ENCODE measurements at regions not wholly inside any gene's neighbourhood (a gene's known extent, or its start where the extent isn't known, plus 50 kb on each side); places are given as distances from the start of the nearest gene placed in this dataset.
"Not testable (repeated sequence)": the region's sequence is repeated elsewhere in the genome, so short reads cannot be mapped to it uniquely, and the experiment has no call there.

DNA sequence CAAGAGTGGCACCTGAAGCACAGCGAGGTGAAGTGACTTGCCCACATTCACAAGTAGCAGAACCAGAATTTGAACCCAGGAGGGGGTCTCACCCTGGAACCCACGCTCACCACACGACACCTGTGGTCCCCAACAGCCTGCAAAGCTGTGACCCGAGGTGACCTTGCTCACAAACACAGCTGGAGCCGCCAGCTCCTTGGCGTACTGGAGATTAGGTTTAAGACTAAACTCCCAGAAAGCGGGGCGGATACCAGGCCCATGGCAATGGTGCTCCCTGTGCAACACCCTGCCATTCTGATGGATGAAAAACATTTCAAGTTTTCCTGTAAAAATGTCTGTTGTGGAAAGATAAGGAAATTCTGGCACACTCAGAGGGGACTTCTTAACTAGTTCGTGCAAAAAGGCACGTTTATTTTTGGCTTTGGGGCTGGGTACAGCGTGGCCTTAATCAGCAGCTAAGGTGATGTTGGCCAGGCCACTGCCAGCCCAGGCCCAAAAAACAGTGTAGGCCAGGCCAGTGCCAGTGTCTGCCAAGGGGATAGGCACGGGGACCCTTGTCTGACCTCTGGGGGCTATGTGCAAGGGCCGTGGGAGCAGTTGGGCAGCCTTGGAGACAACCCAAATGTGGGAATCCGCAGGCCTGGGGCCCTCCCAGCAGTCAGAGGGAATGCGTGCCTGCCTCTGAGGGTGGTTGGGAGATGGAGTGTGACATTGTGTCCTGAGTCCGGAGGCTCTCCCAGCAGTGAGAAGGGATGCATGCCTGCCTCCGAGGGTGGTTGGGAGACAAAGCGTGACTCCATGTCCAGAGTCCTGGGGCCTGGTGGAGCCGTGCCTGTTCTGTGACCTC is 185.0 kb upstream of the HS6ST1 start:
- in situ Hi-C loops (cut with MboI; ENCODE audit: low sequenced_read_pairs), result no loop called here

DNA sequence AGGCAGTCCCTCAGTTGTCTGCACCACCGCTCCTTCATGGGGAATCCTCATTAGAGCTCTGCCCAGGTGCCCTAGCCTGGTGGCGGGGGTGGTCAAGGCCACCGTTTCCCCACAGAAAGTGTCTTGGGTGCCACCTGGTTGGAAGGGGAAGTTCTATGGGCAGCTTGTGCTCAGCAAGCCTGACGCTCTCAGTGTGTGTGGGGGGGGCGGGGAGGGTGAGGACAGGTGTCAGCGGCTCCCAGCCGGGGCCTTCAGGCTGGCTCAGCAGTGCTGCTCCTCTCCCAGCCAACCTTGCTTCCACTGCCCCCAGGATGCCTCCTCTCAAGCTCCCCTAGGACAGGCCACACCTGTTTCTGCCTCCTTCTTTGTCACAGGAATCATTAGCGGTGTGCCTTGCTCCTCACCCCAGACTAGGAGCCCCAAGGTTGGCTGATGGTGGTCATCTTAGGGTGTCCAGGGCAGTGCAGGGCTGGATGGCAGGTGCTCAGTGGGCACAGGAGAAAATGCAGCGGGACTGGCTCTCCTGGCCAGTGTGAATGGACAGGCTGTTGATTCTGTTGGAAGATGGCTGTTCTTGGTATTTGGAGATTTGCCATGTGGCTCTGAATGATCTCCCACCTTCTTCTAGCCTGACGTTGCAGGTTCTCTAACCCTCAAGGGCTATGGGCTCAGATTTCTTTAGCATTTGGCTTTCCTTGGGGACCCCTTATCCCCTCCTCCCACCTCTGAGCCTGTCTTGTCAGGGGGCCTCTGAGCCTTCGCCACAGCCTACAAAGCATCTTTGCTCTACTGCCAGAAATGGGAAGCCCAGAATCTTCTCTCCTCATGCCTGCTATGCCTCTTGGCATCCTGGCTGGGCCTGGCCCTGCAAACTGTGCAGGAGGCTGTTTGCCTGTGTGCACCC is 185.8 kb upstream of the HS6ST1 start:
- in situ Hi-C loops (cut with MboI; ENCODE audit: low sequenced_read_pairs), result no loop called here

DNA sequence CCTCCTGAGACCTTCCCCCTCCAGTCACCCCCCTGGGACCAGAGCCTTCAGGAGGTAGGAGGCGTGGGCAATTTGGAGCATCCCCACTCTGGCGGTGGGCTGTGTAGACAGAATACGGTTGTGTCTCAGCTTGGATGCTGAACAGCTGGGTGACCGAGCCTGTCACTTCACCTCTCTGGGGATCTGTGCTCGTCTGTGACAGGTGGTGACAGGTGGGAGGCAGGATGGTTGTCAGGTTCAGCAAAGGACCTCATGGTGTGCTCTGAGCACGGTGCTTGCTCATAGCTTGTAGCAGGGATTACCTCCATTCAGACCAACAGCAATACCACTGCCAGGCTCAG is 186.5 kb upstream of the HS6ST1 start:
- in situ Hi-C loops (cut with MboI; ENCODE audit: low sequenced_read_pairs), result no loop called here

DNA sequence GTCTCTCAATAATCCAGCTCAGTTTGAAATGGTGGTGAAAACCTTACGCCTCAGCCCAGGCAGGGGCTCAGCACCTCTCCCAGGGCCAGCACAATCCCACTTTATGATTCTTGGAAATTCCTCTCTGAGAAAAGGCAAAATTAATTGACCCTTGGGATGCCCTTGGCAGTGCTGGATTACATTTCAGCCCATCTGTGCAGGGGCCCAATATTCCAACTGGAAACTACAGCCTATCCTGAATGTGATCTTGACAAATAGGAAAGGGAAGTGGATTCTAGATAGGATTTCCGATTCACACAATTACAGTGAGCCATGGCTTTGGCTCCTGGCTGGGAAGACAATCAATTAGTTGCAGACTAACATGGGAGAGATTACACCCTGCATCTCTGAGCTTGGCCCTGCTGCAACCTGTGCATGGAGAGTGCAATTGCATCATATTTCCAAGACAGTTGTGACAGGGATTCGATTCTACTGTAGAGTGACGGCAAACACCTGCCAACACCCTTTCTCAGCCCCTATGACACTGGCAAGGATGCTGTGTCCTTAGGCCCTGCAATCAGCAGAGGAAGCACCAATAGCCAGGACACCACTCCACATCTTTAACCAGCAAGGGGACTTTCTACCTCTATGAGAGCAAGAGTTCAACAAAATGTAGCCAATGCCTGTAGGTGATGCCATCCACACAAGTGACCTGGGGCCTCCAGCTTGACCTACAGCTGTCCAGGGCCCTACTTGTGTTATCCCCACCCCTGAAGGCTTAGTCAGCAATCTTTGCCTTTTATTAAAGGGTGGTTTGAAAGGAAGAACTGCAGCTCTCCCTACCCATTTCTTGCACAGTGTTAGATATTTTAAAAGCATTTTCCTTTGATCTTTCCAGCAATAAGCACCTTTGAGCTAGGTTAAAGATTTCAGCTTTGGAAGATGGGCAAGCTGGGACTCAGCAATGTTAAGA is 187.2 kb upstream of the HS6ST1 start:
- in situ Hi-C loops (cut with MboI; ENCODE audit: low sequenced_read_pairs), result no loop called here

DNA sequence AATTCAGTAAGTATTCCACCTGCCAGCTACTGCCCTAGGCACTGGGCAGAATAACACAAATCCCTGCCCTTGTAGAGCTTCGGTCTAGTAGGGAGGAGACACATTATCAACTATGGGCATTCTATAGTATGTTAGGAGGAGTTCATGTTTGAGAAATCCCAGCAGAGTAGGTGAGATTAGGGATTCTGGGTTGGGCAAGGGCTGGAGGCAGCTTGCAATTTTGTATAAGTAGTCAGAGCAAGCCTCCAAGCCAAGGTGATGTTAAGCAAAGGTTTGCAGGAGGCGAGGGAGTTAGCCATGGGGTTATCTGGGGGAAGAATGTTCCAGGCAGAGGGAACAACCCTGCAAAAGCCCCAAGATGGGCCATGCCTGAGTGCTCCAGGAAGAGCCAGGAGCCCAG is 187.9 kb upstream of the HS6ST1 start:
- in situ Hi-C loops (cut with MboI; ENCODE audit: low sequenced_read_pairs), result no loop called here

DNA sequence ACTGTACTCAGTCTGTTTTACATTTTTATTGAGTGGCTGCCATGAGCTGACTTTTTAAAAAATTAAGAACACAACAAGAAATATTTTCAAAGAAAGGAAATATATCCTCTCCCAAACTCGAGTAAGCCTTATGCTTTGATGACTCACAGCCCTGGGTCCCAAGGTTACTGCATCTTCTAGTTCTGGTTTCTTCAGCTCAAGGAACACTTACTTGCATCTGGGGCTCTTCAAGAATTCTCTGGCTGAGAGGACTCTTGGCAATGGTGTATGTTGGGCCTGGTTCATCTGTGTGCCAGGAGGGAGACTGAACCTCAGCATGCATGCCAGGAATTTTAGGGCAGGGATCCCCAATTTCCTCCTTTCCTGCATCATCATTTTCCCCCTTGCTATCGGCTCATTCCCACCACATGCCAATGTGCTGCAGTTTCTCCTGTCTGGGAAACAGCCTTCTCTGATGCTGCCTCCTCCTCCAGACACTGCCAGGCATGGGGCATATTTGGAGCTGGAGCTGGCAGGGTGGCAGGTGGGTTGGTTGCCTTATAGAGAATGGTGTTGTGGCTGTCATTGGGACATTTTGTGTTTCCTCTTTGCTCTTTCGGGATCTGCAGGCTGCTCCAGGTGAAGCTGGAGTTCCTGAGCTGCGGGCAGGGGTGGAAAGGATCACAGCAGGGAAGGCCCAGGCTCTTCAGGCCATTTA is 192.2 kb upstream of the HS6ST1 start:
- in situ Hi-C loops (cut with MboI; ENCODE audit: low sequenced_read_pairs), result no loop called here

DNA sequence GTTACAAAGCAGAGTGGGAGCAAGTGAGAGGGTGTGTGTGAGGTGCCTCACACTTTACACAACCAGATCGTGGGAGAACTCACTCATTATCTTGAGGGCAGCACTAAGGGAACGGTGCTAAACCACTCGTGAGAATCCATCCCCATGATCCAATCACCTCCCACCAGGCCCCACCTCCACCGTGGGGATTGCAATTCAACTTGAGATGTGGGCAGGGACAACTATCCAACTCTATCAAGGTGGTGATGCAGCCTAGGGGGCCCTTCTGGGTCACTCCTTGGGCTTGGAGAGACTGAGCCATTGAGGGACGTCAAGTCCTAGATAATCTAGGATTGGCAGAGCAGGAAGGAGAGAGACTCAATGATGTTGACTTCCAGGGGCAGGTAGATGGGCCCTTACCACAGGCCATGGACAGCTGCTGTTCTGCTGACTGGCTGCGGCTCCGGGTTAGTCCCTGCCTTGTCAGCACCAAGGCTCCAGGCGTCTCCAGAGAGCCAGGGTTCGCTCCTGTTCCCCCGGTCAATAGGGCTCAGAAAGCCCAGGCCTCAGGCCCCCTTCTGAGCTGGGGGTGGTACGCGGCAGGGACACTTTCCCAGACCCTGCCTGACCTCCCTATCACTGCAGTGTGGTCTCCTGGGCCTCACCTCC is 193.2 kb upstream of the HS6ST1 start:
- in situ Hi-C loops (cut with MboI; ENCODE audit: low sequenced_read_pairs), result no loop called here

DNA sequence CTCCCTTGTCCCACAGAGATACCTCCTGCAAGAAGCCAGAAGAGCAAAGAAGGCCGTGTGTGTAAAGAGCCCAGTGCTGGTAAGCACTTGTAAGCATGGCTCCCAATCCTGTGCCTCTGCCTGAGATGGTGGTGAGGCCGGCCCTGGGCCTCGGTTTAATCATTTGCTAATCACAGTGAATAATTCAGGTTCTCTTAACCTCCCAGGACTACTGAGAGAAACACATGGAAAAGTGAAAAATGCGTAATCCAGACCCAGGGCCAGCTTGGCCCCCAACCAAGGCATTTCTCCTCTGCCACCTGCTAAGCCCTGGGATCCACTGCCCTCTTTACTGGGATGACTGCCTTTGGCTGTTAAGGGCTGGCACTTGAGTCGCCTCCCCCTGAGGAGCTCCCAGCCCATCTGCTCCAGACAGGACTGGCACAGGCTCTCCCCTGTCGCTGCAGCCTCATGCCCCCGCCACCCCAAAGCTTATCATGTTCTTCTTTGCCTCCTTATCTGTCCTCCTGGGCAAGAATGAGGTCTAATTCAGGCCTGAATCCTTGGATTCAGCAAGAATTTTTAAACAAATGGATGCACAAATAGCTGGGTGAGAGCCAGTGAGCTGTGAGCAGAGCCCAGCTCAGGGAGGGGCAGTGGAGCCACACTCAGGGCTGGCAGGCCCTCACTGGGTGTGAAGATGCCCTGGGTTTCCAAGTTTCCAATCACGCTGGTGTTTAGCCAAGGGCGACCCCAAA is 193.9 kb upstream of the HS6ST1 start:
- in situ Hi-C loops (cut with MboI; ENCODE audit: low sequenced_read_pairs), result no loop called here

DNA sequence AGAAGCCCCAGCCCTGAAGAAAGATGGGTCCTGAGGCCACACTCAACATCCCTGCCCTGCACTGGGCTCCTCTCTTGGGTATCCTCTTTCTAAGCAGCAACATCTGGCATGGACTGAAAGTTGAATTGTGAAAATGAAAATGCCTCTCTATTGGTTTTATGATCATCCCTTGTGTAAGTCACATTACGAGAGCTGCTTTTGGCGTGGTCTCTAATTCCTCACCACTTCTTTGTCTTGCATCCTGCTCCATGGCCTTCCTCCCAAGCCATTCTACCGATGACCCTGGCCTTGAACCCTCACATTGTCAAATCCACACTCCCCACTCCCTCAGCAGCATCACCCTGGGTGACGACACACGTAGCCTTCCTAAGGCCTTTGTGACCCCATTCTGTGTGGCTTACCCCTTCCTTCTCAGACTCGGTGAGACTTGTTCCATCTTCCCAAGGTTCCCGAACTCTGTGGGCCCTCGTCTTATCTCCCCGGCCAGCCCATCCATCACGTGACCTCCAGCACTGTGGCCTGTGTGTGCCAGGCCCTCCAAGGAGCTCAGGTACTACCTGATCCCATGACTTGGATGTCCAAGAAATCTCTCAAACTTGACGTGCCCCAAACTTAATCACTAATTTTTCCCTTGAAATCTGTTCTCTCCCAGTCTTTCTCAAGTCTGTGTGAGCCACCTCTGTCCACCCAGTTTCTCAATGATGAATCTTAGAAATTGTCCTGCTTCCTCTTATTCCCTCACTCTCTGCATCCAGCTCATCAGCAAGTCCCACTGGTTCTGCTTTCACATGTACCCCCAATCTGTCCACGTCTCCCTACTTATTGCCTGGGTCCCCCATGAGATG is 194.7 kb upstream of the HS6ST1 start:
- in situ Hi-C loops (cut with MboI; ENCODE audit: low sequenced_read_pairs), result no loop called here

DNA sequence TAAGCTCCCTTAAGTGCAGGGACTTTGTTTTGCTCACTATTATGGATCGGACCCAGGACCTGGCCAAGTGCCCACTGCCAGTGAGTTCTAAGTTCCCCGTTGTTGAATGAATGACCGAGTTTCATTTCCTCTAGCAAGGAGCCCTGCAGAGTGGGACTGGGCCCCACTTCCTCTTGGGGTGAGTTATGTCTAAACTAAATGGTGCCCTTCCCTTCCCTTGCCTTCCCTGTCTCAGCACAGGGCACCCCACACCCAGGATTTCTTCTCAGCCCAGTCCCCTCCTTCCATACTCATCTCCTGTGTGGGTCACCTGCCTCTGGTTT is 195.3 kb upstream of the HS6ST1 start:
- in situ Hi-C loops (cut with MboI; ENCODE audit: low sequenced_read_pairs), result no loop called here

DNA sequence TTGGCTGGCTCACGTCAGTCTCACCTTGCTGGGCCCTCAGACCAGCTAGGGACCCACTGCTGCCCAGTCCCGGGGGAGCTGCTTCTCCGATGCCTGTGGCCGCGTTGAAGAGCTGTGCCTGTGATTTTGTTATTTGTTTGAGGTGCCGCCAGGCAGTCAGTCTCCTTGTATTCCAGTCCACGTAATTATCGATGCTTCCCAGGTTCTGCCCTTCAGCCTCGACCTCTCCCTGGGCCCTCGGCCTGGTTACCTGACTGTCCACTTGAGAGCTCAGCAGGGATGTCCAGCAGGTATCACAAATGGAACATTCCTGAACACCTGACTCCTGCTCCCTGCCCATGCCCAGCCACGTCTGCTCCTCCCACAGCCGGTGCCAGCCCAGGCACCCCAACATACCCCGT is 195.9 kb upstream of the HS6ST1 start:
- in situ Hi-C loops (cut with MboI; ENCODE audit: low sequenced_read_pairs), result no loop called here

DNA sequence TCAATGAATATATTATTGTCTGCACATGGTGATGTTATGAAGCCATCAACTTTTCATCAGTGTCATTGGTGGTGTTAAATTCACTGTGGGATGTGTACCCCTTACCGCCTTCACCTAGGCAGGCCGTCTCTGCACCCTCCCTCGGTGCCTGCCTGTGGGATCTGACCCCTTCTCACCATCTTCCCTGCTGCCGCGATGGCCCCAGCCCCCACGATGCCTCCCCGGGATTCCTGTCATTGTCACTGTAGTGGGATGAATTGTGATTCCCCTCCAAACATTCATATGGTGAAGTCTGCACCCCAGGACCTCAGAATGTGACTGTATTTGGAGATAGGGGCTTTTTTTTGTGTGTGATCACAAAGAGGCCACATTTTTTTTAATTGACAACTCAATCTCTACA is 198.3 kb upstream of the HS6ST1 start:
- in situ Hi-C loops (cut with MboI; ENCODE audit: low sequenced_read_pairs), result no loop called here

DNA sequence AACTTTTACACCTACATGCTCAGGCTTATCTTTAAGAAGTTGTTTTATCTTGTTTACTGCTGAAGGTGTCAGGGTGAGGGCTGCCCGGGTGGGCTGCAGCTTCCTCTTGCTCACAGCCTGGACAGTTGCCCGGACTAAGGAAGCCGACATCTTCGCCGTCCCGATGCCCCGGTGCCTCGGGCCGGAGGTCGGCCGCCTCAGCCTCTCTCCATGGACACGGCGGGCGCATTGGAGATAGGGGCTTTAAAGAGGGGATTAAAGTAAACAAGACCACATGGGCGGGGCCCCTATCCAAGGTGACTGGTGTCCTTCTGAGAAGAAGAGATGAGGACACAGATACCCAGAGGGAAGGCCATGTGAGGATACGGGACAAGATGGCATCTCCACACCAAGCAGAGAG is 200.4 kb upstream of the HS6ST1 start:
- in situ Hi-C loops (cut with MboI; ENCODE audit: low sequenced_read_pairs), result not testable (repeated sequence)

DNA sequence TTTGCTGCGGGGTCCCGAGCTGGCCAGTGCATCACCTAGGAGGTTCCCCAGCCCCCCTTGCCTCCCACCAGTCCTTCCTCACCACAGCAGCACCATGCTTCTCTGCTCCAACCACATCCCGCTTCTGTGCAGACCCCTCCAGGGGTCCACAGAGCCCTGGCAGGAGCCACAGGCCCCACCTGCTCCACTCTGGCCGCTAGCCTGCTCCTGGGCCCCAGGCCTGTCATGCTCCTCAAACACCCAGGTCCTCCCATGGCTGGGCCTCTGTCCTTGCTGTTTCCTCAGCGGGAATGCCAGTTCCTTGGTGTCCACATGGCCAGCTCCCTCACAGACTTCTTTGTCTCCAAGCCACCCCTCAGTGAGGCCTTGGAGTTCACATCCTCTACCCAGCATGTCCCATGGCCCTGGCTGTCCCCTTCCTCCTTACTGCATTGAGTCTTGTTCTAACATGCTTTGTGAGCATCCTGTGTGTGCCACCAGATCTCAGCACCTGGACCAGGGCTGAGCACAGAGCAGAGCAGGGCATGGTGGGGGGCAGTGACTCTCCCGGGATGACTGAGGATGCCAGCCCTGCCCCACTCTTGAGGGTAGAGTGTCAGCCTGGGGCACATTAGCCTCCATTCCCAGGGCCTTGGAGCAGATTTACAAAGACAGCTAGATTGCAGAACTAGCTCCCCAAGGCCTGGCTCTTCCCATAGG is 201.0 kb upstream of the HS6ST1 start:
- in situ Hi-C loops (cut with MboI; ENCODE audit: low sequenced_read_pairs), result no loop called here

DNA sequence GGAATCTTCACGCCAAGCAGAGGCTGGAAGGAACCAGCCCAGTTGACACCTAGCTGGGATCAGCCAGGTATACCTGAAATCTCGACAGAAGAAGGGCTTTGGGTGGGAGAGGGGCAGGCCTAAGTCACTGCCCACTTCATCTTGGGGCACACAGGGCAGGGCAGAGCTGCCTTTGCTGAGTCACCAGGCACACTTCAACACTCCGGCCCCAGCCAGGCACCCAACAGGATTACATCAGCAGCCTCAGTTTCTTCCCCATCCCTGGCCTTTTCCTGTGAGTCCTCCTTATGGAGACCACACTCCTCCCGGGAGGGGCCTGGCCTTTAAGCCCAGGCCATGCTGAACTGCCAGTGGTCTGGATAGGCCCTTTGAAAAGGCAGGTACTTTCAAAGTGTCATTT is 201.7 kb upstream of the HS6ST1 start:
- in situ Hi-C loops (cut with MboI; ENCODE audit: low sequenced_read_pairs), result no loop called here

DNA sequence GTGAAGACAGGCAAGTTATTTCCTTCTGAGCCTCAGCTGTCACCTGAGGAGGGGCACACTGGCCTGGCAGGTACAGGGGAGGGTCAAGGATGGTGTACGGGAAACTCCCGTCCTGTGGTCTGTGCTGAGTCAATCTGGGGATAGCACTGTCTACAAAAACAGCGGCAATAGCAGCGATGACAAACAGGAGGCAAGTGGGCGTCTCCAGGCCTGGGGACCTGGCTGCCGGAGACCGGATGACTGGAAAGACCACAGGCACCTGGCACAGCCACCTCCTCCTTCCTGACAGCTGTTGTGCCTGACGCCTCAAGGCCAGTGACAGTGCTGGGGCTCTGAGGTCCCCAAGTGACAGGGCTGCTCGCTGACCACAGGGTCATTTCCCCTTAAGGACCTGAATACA is 202.1 kb upstream of the HS6ST1 start:
- in situ Hi-C loops (cut with MboI; ENCODE audit: low sequenced_read_pairs), result no loop called here

DNA sequence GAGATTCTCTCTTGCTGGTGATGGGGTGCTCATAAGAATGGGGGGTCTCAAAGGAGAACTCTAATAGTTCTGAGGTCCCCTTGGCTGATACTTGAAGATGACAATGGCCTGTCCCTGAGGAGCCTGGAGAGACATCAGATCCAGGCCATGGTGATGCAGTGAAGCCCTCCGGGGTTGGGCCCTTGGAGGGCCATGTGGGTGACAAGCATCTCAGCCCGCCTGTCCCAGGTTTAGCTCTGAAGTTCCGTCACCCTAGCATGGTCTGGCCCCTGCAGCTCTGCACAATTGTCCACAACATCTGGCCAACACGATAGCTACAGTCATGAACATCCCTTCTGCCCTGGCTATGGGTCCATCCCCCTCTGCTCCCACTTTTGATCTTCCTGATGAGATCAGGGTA is 202.8 kb upstream of the HS6ST1 start:
- in situ Hi-C loops (cut with MboI; ENCODE audit: low sequenced_read_pairs), result no loop called here

DNA sequence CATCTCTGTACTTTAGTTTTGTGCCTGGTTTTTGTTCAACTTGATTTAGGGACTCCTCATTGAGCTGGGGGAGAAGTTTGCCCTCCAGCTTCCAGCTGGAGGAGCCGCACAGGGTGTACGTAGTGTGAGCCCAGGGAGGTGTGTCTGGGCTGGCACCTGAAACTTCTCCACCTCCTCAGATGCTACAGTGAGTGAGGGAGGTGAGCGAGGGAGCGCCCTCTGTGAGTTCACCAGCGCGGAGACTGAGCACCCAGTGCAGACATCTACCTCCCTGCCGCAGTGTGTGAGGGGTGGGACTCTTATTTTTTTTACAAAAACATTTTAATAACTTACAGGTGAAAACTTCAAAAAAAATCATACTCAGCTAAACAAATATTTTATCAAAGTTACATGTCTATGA is 204.2 kb upstream of the HS6ST1 start:
- in situ Hi-C loops (cut with MboI; ENCODE audit: low sequenced_read_pairs), result no loop called here

All from HL-60/S4 (cell line).